ENCODE measurements at regions not wholly inside any gene's neighbourhood (a gene's known extent, or its start where the extent isn't known, plus 50 kb on each side); places are given as distances from the start of the nearest gene placed in this dataset.

- no peak for DNase-seq
These were observed 1601.1 kb downstream of the SUCLG1 start for GRCh38 chr2:82857967-82858366.

GRCh38 chr2:82853299-82853698 lies 1605.8 kb downstream of the SUCLG1 start:
- DNase-seq = no peak

GRCh38 chr2:82852787-82853186 lies 1606.3 kb downstream of the SUCLG1 start:
- no peak for DNase-seq

- DNase-seq = no peak
These were observed 1610.8 kb downstream of the SUCLG1 start for GRCh38 chr2:82848285-82848684.

GRCh38 chr2:82839036-82839435 lies 1620.0 kb downstream of the SUCLG1 start:
- DNase-seq = no peak

- DNase-seq = no peak
These were observed 1621.3 kb downstream of the SUCLG1 start for GRCh38 chr2:82837588-82838304.

GRCh38 chr2:82834893-82835292 lies 1624.2 kb downstream of the SUCLG1 start:
- DNase-seq = no peak

- DNase-seq = no peak
These were observed 1631.7 kb downstream of the SUCLG1 start for GRCh38 chr2:82827426-82827825.

GRCh38 chr2:82826437-82826836 lies 1632.6 kb downstream of the SUCLG1 start:
- no peak for DNase-seq

- no peak for DNase-seq
These were observed 1633.5 kb downstream of the SUCLG1 start for GRCh38 chr2:82825410-82826090.

GRCh38 chr2:82823892-82824291 lies 1635.2 kb downstream of the SUCLG1 start:
- no peak for DNase-seq

- DNase-seq = no peak
These were observed 1639.1 kb downstream of the SUCLG1 start for GRCh38 chr2:82819951-82820350.

GRCh38 chr2:82814146-82814545 lies 1644.9 kb downstream of the SUCLG1 start:
- DNase-seq = no peak

- no peak for DNase-seq
These were observed 1647.1 kb downstream of the SUCLG1 start for GRCh38 chr2:82811946-82812345.

- DNase-seq = no peak
These were observed 1655.8 kb downstream of the SUCLG1 start for GRCh38 chr2:82803307-82803706.

GRCh38 chr2:82797469-82797868 lies 1661.6 kb downstream of the SUCLG1 start:
- no peak for DNase-seq

GRCh38 chr2:82796132-82796531 lies 1662.9 kb downstream of the SUCLG1 start:
- no peak for DNase-seq

GRCh38 chr2:82795446-82795845 lies 1663.6 kb downstream of the SUCLG1 start:
- DNase-seq = no peak

GRCh38 chr2:82793711-82794435 lies 1665.2 kb downstream of the SUCLG1 start:
- DNase-seq = no peak

GRCh38 chr2:82792316-82792715 lies 1666.8 kb downstream of the SUCLG1 start:
- DNase-seq = no peak

GRCh38 chr2:82790206-82791021 lies 1668.7 kb downstream of the SUCLG1 start:
- no peak for DNase-seq

GRCh38 chr2:82789851-82790205 lies 1669.3 kb downstream of the SUCLG1 start:
- DNase-seq = no peak

Measured in T-helper 1 cell (primary cell).